Fibroblast of the aortic adventitia (primary cell): ENCODE measurements at regions not wholly inside any gene's neighbourhood (a gene's known extent, or its start where the extent isn't known, plus 50 kb on each side); places are given as distances from the start of the nearest gene placed in this dataset.
"Not testable (repeated sequence)": the region's sequence is repeated elsewhere in the genome, so short reads cannot be mapped to it uniquely, and the experiment has no call there.

Experiments used
- DNase-seq: peaks from one replicate; pipeline ENCODE4 v3.0.0-alpha.2; 2010; ENCODE audit warnings: low read depth
- H3K4me3 ChIP-seq: 2 replicates; pipeline ENCODE4 v1.5.1; 2011; ENCODE audit warnings: low read depth, mild to moderate bottlenecking, control low read depth, low read length, moderate library complexity
- TF ChIP-seq, protein P1 (sequence below): IDR thresholded peaks from 2 replicates; pipeline ENCODE4 v1.5.1; 2011; ENCODE audit warnings: mild to moderate bottlenecking, low read length, control low read depth, inconsistent platforms; ENCODE audit not compliant: insufficient read depth

DNA sequence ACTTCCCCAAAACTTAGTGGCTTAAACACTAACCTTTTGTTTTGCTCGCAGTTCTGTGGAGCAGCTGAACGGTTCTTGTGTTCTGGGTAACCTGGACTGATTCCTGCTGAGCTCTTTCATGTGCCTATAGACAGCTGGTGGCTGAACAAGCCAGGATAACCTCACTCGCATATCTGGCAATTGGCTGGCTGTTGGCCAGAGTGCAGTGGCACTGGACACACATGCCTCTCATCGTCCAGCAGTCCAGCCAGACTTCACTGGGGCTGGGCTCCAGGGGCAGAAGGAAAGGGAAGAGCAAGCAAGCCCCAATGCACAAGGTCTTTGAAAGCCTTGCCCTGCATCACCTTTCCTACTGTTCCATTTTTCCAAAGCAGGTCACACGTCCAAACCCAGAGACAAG, 53.6 kb upstream of the GATA2 start:
- H3K4me3 ChIP-seq: no peak overlapping the region
- no peak for DNase-seq
- TF ChIP-seq, protein P1, sequence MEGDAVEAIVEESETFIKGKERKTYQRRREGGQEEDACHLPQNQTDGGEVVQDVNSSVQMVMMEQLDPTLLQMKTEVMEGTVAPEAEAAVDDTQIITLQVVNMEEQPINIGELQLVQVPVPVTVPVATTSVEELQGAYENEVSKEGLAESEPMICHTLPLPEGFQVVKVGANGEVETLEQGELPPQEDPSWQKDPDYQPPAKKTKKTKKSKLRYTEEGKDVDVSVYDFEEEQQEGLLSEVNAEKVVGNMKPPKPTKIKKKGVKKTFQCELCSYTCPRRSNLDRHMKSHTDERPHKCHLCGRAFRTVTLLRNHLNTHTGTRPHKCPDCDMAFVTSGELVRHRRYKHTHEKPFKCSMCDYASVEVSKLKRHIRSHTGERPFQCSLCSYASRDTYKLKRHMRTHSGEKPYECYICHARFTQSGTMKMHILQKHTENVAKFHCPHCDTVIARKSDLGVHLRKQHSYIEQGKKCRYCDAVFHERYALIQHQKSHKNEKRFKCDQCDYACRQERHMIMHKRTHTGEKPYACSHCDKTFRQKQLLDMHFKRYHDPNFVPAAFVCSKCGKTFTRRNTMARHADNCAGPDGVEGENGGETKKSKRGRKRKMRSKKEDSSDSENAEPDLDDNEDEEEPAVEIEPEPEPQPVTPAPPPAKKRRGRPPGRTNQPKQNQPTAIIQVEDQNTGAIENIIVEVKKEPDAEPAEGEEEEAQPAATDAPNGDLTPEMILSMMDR: no peak

DNA sequence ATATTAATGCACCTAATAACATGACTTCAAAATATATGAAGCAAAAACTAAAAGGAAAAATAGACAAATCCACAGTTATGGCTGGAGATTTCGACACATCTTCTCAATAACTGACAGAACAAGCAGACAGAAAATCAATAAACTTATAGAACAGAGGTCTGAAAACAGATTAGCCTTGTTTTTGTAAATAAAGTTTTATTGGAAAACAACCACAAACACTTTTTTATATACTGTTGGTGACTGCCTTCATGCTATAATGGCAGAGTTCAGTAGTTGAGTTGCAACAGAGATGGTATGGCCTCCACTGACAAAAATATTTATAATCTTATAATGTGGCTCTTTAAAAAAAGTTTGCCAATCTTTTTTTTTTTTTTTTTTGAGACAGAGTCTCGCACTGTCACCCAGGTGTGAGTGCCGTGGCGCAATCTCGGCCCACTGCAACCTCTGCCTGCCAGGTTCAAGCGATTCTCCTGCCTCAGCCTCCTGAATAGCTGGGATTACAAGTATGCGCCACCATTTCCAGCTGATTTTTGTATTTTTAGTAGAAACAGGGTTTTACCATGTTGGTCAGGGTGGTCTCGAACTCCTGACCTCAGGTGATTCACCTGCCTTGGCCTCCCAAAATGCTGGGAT, 52.2 kb upstream of the GATA2 start:
- TF ChIP-seq, protein P1: no peak
- H3K4me3 ChIP-seq: no peak overlapping the region
- DNase-seq: no peak

DNA sequence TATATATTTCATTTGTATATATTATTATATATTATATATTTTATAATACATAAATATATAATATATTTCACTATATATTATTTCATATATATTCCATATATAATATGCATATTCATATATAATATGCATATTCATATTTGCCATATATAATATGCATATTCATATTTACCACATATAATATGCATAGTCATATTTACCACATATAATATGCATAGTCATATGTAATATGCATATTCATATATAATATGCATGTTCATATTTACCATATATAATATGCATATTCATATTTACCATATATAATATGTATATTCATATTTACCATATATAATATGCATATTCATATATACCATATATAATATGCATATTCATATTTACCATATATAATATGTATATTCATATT, 51.2 kb upstream of the GATA2 start:
- DNase-seq: no peak
- H3K4me3 ChIP-seq: no peak overlapping the region
- TF ChIP-seq, protein P1: no peak

DNA sequence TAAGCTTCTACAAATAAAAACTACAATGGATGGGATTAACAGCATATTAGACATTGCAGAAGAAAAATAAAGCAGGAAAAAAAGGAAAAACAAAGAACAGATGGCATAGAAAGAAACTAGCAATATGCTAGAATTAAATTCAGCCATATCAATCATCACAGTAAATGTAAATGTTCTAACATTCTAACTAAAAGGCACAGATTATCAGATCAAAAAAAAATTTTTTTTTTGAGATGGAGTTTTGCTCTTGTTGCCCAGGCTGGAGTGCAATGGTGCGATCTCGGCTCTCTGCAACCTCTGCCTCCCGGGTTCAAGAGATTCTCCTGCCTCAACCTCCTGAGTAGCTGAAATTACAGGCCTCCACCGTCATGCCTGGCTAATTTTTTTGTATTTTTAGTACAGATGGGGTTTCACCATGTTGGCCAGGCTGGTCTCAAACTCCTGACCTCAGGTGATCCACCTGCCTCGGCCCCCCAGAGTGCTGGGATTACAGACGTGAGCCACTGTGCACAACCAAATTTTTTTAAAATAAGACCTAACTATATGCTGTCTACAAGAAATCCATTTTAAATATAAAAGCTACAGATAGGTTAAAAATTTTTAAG, 50.7 kb upstream of the GATA2 start:
- H3K4me3 ChIP-seq, DNase-seq: not testable (repeated sequence)
